Right lobe of liver (tissue), 6 donors: ENCODE measurements at regions not wholly inside any gene's neighbourhood (a gene's known extent, or its start where the extent isn't known, plus 50 kb on each side); places are given as distances from the start of the nearest gene placed in this dataset.

Source experiments
- ATAC-seq, 4 donors: fragments of 200-7000 bp; cut with Tn5 transposase; one replicate each; pipeline ENCODE4 v1.9.1; 2020; ENCODE audit warnings: mild to moderate bottlenecking in 4 of 4, moderate library complexity in 4 of 4
- DNase-seq, 3 donors: peaks; one replicate each; pipeline ENCODE4 v3.0.0-alpha.2; 2020
- H3K27ac ChIP-seq, 3 donors: fragments of 200-600 bp; one replicate each; pipeline ENCODE4 v1.8.0; 2022
- H3K27me3 ChIP-seq, 2 donors: fragments of 200-600 bp; one replicate each; pipeline ENCODE4 v1.8.0; 2022
- H3K36me3 ChIP-seq, 4 donors: fragments of 200-600 bp; sonication (generic) in 1 of 4; one replicate each; pipeline versions ENCODE4 v1.5.1 to v1.8.0; 2017 to 2022; ENCODE audit warnings: control low read depth in 1 of 4
- H3K4me1 ChIP-seq, 4 donors: fragments of 200-600 bp; sonication (generic) in 1 of 4; one replicate each; pipeline versions ENCODE4 v1.5.1 to v1.8.0; 2017 to 2022; ENCODE audit warnings: control low read depth in 1 of 4
- H3K4me3 ChIP-seq, 3 donors: fragments of 200-600 bp; one replicate each; pipeline ENCODE4 v1.8.0; 2022
- H3K9me3 ChIP-seq, 4 donors: fragments of 200-600 bp; sonication (generic) in 1 of 4; one replicate each; pipeline versions ENCODE4 v1.5.1 to v1.8.0; 2017 to 2022; ENCODE audit warnings: control low read depth in 1 of 4
- POLR2A ChIP-seq: fragments of 450-650 bp; IDR thresholded peaks from one replicate; pipeline ENCODE4 v1.6.1; 2017; ENCODE audit warnings: antibody characterized with exemption, mild to moderate bottlenecking
- whole genome bisulfite sequencing: methylation state at CpG from one replicate; pipeline ENCODE4 v1.1.6; 2018; ENCODE audit warnings: low coverage, low lambda C conversion rate; ENCODE audit not compliant: insufficient coverage; ENCODE audit errors: missing lambda C conversion rate; 5-methylcytosine and 5-hydroxymethylcytosine counted together
- intact Hi-C, 2 donors: fragments of 100-400 bp; cut with DNase I; formaldehyde crosslinking; loops; one replicate each; pipeline versions ENCODE4 v1.11.2 to v1.14.1; 2022
- TF ChIP-seq, protein P1 (sequence below), 4 donors: fragments of 200-600 bp in 3 of 4; fragments of 450-650 bp in 1 of 4; IDR thresholded peaks; one replicate each; pipeline versions ENCODE4 v1.5.1 to v1.8.0; 2016 to 2022; ENCODE audit warnings: antibody characterized with exemption in 4 of 4, mild to moderate bottlenecking in 2 of 4
- donor health status: DM: no; HTN: yes; CAD: no.
- donor health status: DM: no; HTN: no; CAD: no.
- donor health status: DM: no; HTN: no; CAD: no.
- donor health status: DM: no; HTN: yes; CAD: no.
- donor health status: DM: no; HTN: yes; CAD: no.

GRCh38 chr10:111179514-111179913, 102.7 kb downstream of the ADRA2A start:
- H3K9me3 ChIP-seq = no peaks in the 10 kb centered on the region
- no peaks in the 10 kb centered on the region for H3K36me3 ChIP-seq
- DNase-seq = no peak
- H3K27ac ChIP-seq = no peak overlapping the region
- H3K27me3 ChIP-seq = no peaks in the 10 kb centered on the region
- H3K4me3 ChIP-seq = no peak overlapping the region
- intact Hi-C loops = no loop called here
- ATAC-seq = no peak
- 50% methylated on average over 2 of the region's 2 CpGs for WGBS
- no peaks in the 10 kb centered on the region for H3K4me1 ChIP-seq
- no peak for TF ChIP-seq POLR2A
- TF ChIP-seq, protein P1, sequence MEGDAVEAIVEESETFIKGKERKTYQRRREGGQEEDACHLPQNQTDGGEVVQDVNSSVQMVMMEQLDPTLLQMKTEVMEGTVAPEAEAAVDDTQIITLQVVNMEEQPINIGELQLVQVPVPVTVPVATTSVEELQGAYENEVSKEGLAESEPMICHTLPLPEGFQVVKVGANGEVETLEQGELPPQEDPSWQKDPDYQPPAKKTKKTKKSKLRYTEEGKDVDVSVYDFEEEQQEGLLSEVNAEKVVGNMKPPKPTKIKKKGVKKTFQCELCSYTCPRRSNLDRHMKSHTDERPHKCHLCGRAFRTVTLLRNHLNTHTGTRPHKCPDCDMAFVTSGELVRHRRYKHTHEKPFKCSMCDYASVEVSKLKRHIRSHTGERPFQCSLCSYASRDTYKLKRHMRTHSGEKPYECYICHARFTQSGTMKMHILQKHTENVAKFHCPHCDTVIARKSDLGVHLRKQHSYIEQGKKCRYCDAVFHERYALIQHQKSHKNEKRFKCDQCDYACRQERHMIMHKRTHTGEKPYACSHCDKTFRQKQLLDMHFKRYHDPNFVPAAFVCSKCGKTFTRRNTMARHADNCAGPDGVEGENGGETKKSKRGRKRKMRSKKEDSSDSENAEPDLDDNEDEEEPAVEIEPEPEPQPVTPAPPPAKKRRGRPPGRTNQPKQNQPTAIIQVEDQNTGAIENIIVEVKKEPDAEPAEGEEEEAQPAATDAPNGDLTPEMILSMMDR (IDR thresholded peaks at IDR 0.05) = no peak

DNA sequence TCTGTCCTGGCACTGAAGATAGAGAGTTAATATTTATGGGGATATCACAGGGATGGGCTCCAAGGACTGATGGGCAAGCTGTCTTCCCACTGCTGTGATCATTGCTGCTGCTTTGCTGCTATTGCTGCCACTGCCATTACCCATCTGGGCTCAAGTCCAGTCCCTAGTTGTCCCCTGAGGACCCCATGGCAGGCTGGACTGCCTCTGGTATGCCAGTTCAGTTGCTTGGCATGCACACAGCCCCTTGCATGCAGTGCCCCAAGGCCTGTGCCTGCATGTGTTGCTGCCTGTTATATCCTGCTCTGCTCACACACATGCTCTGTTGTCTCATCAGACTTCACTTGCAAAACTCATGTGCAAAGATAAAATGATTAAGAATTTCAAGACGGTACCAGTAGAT, 109.5 kb downstream of the ADRA2A start:
- intact Hi-C loops = no loop called here
- no peak for ATAC-seq
- WGBS = 80% methylated on average over 1 of the region's 1 CpG

GRCh38 chr10:111187096-111187495, 110.3 kb downstream of the ADRA2A start:
- Histone ChIP-seq H3K36me3 (no peaks in the 10 kb centered on the region), H3K4me3 (no peak overlapping the region), H3K4me1 (no peaks in the 10 kb centered on the region), H3K9me3 (no peaks in the 10 kb centered on the region), H3K27ac (no peak overlapping the region), H3K27me3 (no peaks in the 10 kb centered on the region)
- intact Hi-C loops = no loop called here
- 35% methylated on average over 4 of the region's 4 CpGs for WGBS
- DNase-seq (no peak), ATAC-seq (no peak)
- TF ChIP-seq, protein P1 (IDR thresholded peaks at IDR 0.05) = no peak
- no peak for TF ChIP-seq POLR2A

More for the DNA sequence above, 109.5 kb downstream of the ADRA2A start:
- no peak overlapping the region for H3K4me3 ChIP-seq
- H3K36me3 ChIP-seq = no peaks in the 10 kb centered on the region
- H3K9me3 ChIP-seq = no peaks in the 10 kb centered on the region
- no peak for TF ChIP-seq POLR2A
- TF ChIP-seq, protein P1 (IDR thresholded peaks at IDR 0.05) = no peak
- no peak for DNase-seq
- H3K4me1 ChIP-seq = no peaks in the 10 kb centered on the region
- no peaks in the 10 kb centered on the region for H3K27me3 ChIP-seq
- H3K27ac ChIP-seq = no peak overlapping the region

DNA sequence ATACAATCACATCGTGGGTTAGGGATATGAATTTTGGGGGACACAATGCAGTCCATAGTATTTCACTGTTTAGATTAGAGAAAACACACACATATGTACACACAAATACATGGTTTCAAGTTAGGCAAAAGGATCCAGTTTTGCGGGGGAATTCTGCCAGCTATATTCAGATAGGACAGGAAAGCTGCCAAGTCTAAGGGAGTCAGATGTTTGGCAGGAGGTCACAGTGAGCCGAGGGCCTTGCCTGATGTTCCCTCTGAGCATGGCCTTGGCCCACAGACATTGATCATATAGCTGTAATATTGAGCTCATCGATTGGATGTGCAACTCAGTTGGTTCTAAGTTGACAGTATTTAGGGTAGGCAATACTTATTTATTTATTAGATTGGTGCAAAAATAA, 122.8 kb downstream of the ADRA2A start:
- no peak overlapping the region for H3K27ac ChIP-seq
- no peaks in the 10 kb centered on the region for H3K4me1 ChIP-seq
- no peak for DNase-seq
- H3K4me3 ChIP-seq = no peak overlapping the region
- intact Hi-C loops = no loop called here
- TF ChIP-seq, protein P1 (IDR thresholded peaks at IDR 0.05) = no peak
- no peak for TF ChIP-seq POLR2A
- 58% methylated on average over 4 of the region's 4 CpGs for WGBS
- no peaks in the 10 kb centered on the region for H3K36me3 ChIP-seq
- no peak for ATAC-seq
- H3K9me3 ChIP-seq = no peaks in the 10 kb centered on the region
- no peaks in the 10 kb centered on the region for H3K27me3 ChIP-seq
